Activated CD4-positive, alpha-beta T cell treated with anti-CD3 and anti-CD28 coated beads, Interleukin-2, amount 10 ng/mL, durations not matched to agents 7 days and 5 days (primary cell): ENCODE measurements at regions not wholly inside any gene's neighbourhood (a gene's known extent, or its start where the extent isn't known, plus 50 kb on each side); places are given as distances from the start of the nearest gene placed in this dataset.

Source experiments
- CTCF ChIA-PET: fragments of 350-600 bp; sonication (Branson Sonifier 250); formaldehyde crosslinking; loops from one replicate; lab custom pipeline; 2021; ENCODE audit warnings: antibody characterized with exemption; lab: Charles Lee
- POLR2A ChIA-PET: fragments of 350-600 bp; sonication (Branson Sonifier 250); formaldehyde crosslinking; loops from one replicate; lab custom pipeline; 2021; ENCODE audit warnings: antibody characterized with exemption; lab: Charles Lee
- DNase-seq: peaks from one replicate; pipeline ENCODE4 v3.0.0-alpha.2; 2020
- H3K27ac Mint-ChIP-seq: one replicate; pipeline ENCODE4 v1.8.0; 2021; ENCODE audit warnings: mild to moderate bottlenecking, moderate library complexity, mixed read lengths
- H3K27me3 Mint-ChIP-seq: one replicate; pipeline ENCODE4 v1.8.0; 2021; ENCODE audit warnings: mixed read lengths
- H3K36me3 Mint-ChIP-seq: one replicate; pipeline ENCODE4 v1.8.0; 2021; ENCODE audit warnings: low read depth, mixed read lengths
- H3K4me1 Mint-ChIP-seq: one replicate; pipeline ENCODE4 v1.8.0; 2021; ENCODE audit warnings: mixed read lengths
- H3K4me3 Mint-ChIP-seq: one replicate; pipeline ENCODE4 v1.8.0; 2021; ENCODE audit warnings: mild to moderate bottlenecking, moderate library complexity, mixed read lengths
- H3K9me3 Mint-ChIP-seq: one replicate; pipeline ENCODE4 v1.8.0; 2021; ENCODE audit warnings: mixed read lengths

GRCh38 chr1:14366091-14367018, 232.1 kb upstream of the KAZN start:
- H3K36me3 Mint-ChIP-seq: no peaks in the 10 kb centered on the region
- POLR2A ChIA-PET: no interaction called here
- no peaks in the 10 kb centered on the region for H3K27me3 Mint-ChIP-seq

GRCh38 chr1:14367451-14367850, 231.0 kb upstream of the KAZN start:
- CTCF ChIA-PET: no interaction called here
- H3K27ac Mint-ChIP-seq: no peak overlapping the region
- H3K4me3 Mint-ChIP-seq: no peak overlapping the region
- H3K4me1 Mint-ChIP-seq: no peaks in the 10 kb centered on the region
- H3K27me3 Mint-ChIP-seq: no peaks in the 10 kb centered on the region
- no peak for DNase-seq
- POLR2A ChIA-PET: no interaction called here
- no peaks in the 10 kb centered on the region for H3K36me3 Mint-ChIP-seq
- no peaks in the 10 kb centered on the region for H3K9me3 Mint-ChIP-seq

More at GRCh38 chr1:14366091-14367018, 232.1 kb upstream of the KAZN start:
- Mint-ChIP-seq H3K4me3 (no peak overlapping the region), H3K9me3 (peaks cover 3% of the 10 kb centered on the region), H3K27ac (no peak overlapping the region), H3K4me1 (no peaks in the 10 kb centered on the region)
- CTCF ChIA-PET: no interaction called here
- no peak for DNase-seq

GRCh38 chr1:14369526-14370213, 228.8 kb upstream of the KAZN start:
- no peak for DNase-seq
- Mint-ChIP-seq H3K4me1 (no peaks in the 10 kb centered on the region), H3K27ac (no peak overlapping the region), H3K9me3 (no peaks in the 10 kb centered on the region), H3K4me3 (no peak overlapping the region), H3K27me3 (no peaks in the 10 kb centered on the region), H3K36me3 (no peaks in the 10 kb centered on the region)
- CTCF ChIA-PET: no interaction called here
- POLR2A ChIA-PET: no interaction called here

- POLR2A ChIA-PET: no interaction called here
- Mint-ChIP-seq H3K4me3 (no peak overlapping the region), H3K27ac (no peak overlapping the region), H3K9me3 (no peaks in the 10 kb centered on the region), H3K4me1 (no peaks in the 10 kb centered on the region), H3K27me3 (no peaks in the 10 kb centered on the region), H3K36me3 (no peaks in the 10 kb centered on the region)
- CTCF ChIA-PET: no interaction called here
- no peak for DNase-seq
Observed at GRCh38 chr1:14371771-14372497, 226.6 kb upstream of the KAZN start.

- Mint-ChIP-seq H3K27me3 (no peaks in the 10 kb centered on the region), H3K4me3 (no peak overlapping the region), H3K4me1 (no peaks in the 10 kb centered on the region), H3K36me3 (no peaks in the 10 kb centered on the region), H3K27ac (no peak overlapping the region), H3K9me3 (no peaks in the 10 kb centered on the region)
- POLR2A ChIA-PET: no interaction called here
- CTCF ChIA-PET: no interaction called here
- no peak for DNase-seq
Observed at GRCh38 chr1:14372526-14372925, 226.0 kb upstream of the KAZN start.

- CTCF ChIA-PET: no interaction called here
- no peaks in the 10 kb centered on the region for H3K36me3 Mint-ChIP-seq
- H3K4me3 Mint-ChIP-seq: no peak overlapping the region
- POLR2A ChIA-PET: no interaction called here
- H3K27ac Mint-ChIP-seq: no peak overlapping the region
- no peaks in the 10 kb centered on the region for H3K4me1 Mint-ChIP-seq
- no peaks in the 10 kb centered on the region for H3K27me3 Mint-ChIP-seq
- no peak for DNase-seq
- no peaks in the 10 kb centered on the region for H3K9me3 Mint-ChIP-seq
Observed at GRCh38 chr1:14373081-14373758, 225.3 kb upstream of the KAZN start.

GRCh38 chr1:14375226-14375625, 223.3 kb upstream of the KAZN start:
- Mint-ChIP-seq H3K9me3 (no peaks in the 10 kb centered on the region), H3K4me1 (no peaks in the 10 kb centered on the region), H3K27ac (no peak overlapping the region), H3K36me3 (no peaks in the 10 kb centered on the region), H3K27me3 (no peaks in the 10 kb centered on the region), H3K4me3 (no peak overlapping the region)
- ChIA-PET CTCF (no interaction called here), POLR2A (no interaction called here)
- DNase-seq: no peak

- no peak overlapping the region for H3K27ac Mint-ChIP-seq
- no peaks in the 10 kb centered on the region for H3K27me3 Mint-ChIP-seq
- H3K36me3 Mint-ChIP-seq: no peaks in the 10 kb centered on the region
- CTCF ChIA-PET: no interaction called here
- POLR2A ChIA-PET: no interaction called here
- no peaks in the 10 kb centered on the region for H3K4me1 Mint-ChIP-seq
- peaks cover 8% of the 10 kb centered on the region for H3K9me3 Mint-ChIP-seq
- no peak overlapping the region for H3K4me3 Mint-ChIP-seq
- no peak for DNase-seq
Observed at GRCh38 chr1:14377386-14377785, 221.1 kb upstream of the KAZN start.

GRCh38 chr1:14380408-14380807, 218.1 kb upstream of the KAZN start:
- ChIA-PET POLR2A (no interaction called here), CTCF (no interaction called here)
- Mint-ChIP-seq H3K9me3 (peaks cover 8% of the 10 kb centered on the region), H3K27me3 (no peaks in the 10 kb centered on the region), H3K27ac (no peak overlapping the region), H3K4me1 (no peaks in the 10 kb centered on the region), H3K4me3 (no peak overlapping the region), H3K36me3 (no peaks in the 10 kb centered on the region)
- DNase-seq: no peak

- ChIA-PET CTCF (no interaction called here), POLR2A (no interaction called here)
- Mint-ChIP-seq H3K27ac (no peak overlapping the region), H3K9me3 (peaks cover 4% of the 10 kb centered on the region), H3K4me3 (no peak overlapping the region), H3K36me3 (no peaks in the 10 kb centered on the region), H3K27me3 (no peaks in the 10 kb centered on the region), H3K4me1 (no peaks in the 10 kb centered on the region)
- no peak for DNase-seq
Observed at GRCh38 chr1:14390816-14391215, 207.7 kb upstream of the KAZN start.

GRCh38 chr1:14392161-14392858, 206.2 kb upstream of the KAZN start:
- no peaks in the 10 kb centered on the region for H3K9me3 Mint-ChIP-seq
- no peaks in the 10 kb centered on the region for H3K4me1 Mint-ChIP-seq
- CTCF ChIA-PET: no interaction called here
- no peak for DNase-seq
- no peak overlapping the region for H3K27ac Mint-ChIP-seq
- no peaks in the 10 kb centered on the region for H3K27me3 Mint-ChIP-seq
- H3K4me3 Mint-ChIP-seq: no peak overlapping the region
- no peaks in the 10 kb centered on the region for H3K36me3 Mint-ChIP-seq
- POLR2A ChIA-PET: no interaction called here

- Mint-ChIP-seq H3K4me3 (no peak overlapping the region), H3K9me3 (no peaks in the 10 kb centered on the region), H3K27me3 (no peaks in the 10 kb centered on the region), H3K36me3 (no peaks in the 10 kb centered on the region), H3K27ac (no peak overlapping the region), H3K4me1 (no peaks in the 10 kb centered on the region)
- CTCF ChIA-PET: no interaction called here
- POLR2A ChIA-PET: no interaction called here
- DNase-seq: no peak
Observed at GRCh38 chr1:14392859-14393365, 205.6 kb upstream of the KAZN start.
